GM23338 (cell line): ENCODE measurements at regions not wholly inside any gene's neighbourhood (a gene's known extent, or its start where the extent isn't known, plus 50 kb on each side); places are given as distances from the start of the nearest gene placed in this dataset.

Experiments used
- ATAC-seq: fragments of 200-7000 bp; cut with Tn5 transposase; 3 replicates; pipeline ENCODE4 v1.9.1; 2020
- DNase-seq: peaks from one replicate; pipeline ENCODE4 v3.0.0-alpha.2; 2015; ENCODE audit warnings: low spot score
- H2AFZ ChIP-seq: fragments of 200-600 bp; sonication (generic); 2 replicates; pipeline ENCODE4 v1.8.0; 2016; ENCODE audit warnings: antibody characterized with exemption, mild to moderate bottlenecking, moderate library complexity
- H3F3A ChIP-seq: fragments of 200-600 bp; sonication (generic); replicated peaks from 2 replicates; pipeline ENCODE4 v1.8.0; 2017; ENCODE audit warnings: antibody characterized with exemption, mixed run types, low read depth
- H3K27ac ChIP-seq: fragments of 200-600 bp; sonication (generic); 2 replicates; pipeline ENCODE4 v1.6.1; 2016; ENCODE audit warnings: low read depth
- H3K27me3 ChIP-seq: fragments of 200-600 bp; sonication (generic); 2 replicates; pipeline ENCODE4 v1.8.0; 2016; ENCODE audit warnings: mild to moderate bottlenecking, mixed run types, moderate library complexity; ENCODE audit not compliant: insufficient read depth
- H3K36me3 ChIP-seq: fragments of 200-600 bp; sonication (generic); 2 replicates; pipeline ENCODE4 v1.8.0; 2016; ENCODE audit warnings: mild to moderate bottlenecking; ENCODE audit not compliant: insufficient read depth
- H3K4me1 ChIP-seq: fragments of 200-600 bp; sonication (generic); 2 replicates; pipeline ENCODE4 v1.8.0; 2016; ENCODE audit warnings: mild to moderate bottlenecking, moderate library complexity; ENCODE audit not compliant: insufficient read depth
- H3K4me2 ChIP-seq: fragments of 200-600 bp; sonication (generic); 2 replicates; pipeline ENCODE4 v1.7.1; 2017; ENCODE audit warnings: mixed run types
- H3K4me3 ChIP-seq: fragments of 200-600 bp; sonication (generic); 2 replicates; pipeline ENCODE4 v1.6.1; 2016; ENCODE audit warnings: mixed run types
- H3K79me2 ChIP-seq: fragments of 200-600 bp; sonication (generic); replicated peaks from 2 replicates; pipeline ENCODE4 v1.8.0; 2017; ENCODE audit warnings: mild to moderate bottlenecking; ENCODE audit not compliant: insufficient read depth
- H3K9me2 ChIP-seq: fragments of 200-600 bp; sonication (generic); 2 replicates; pipeline ENCODE4 v1.8.0; 2017; ENCODE audit not compliant: insufficient read depth
- H4K20me1 ChIP-seq: fragments of 200-600 bp; sonication (generic); replicated peaks from 2 replicates; pipeline ENCODE4 v1.8.0; 2017; ENCODE audit warnings: mild to moderate bottlenecking; ENCODE audit not compliant: insufficient read depth
- H3K27ac Mint-ChIP-seq: 2 replicates; pipeline ENCODE4 v1.8.0; 2020; ENCODE audit warnings: inconsistent platforms, mild to moderate bottlenecking, moderate library complexity, mixed read lengths
- H3K27me3 Mint-ChIP-seq: 3 replicates; pipeline ENCODE4 v1.8.0; 2022; ENCODE audit warnings: low read depth, mild to moderate bottlenecking, moderate library complexity, mixed read lengths, inconsistent platforms; ENCODE audit not compliant: insufficient read depth, poor library complexity
- H3K36me3 Mint-ChIP-seq: 3 replicates; pipeline ENCODE4 v1.8.0; 2021; ENCODE audit warnings: low read depth, mild to moderate bottlenecking, inconsistent platforms, moderate library complexity, mixed read lengths
- H3K4me1 Mint-ChIP-seq: 3 replicates; pipeline ENCODE4 v1.8.0; 2020; ENCODE audit warnings: mild to moderate bottlenecking, inconsistent platforms, mixed read lengths
- H3K4me3 Mint-ChIP-seq: 3 replicates; pipeline ENCODE4 v1.8.0; 2021; ENCODE audit warnings: moderate library complexity, mild to moderate bottlenecking, inconsistent platforms, mixed read lengths
- H3K9me3 Mint-ChIP-seq: 3 replicates; pipeline ENCODE4 v1.8.0; 2020; ENCODE audit warnings: moderate library complexity, mild to moderate bottlenecking, inconsistent platforms, mixed read lengths
- CREB1 ChIP-seq: fragments of 250-450 bp; sonication (Bioruptor Pico); IDR thresholded peaks from 2 replicates; pipeline ENCODE4 v1.5.0; 2020; ENCODE audit warnings: low read depth, mild to moderate bottlenecking, moderate library complexity
- CTCF ChIP-seq, 2 experiments: fragments of 200-600 bp in 1 of 2; sonication (generic) in 1 of 2; conservative IDR thresholded peaks; 2 replicates each; pipeline versions ENCODE4 v1.5.1 to v1.6.1; 2016 to 2017; ENCODE audit warnings: antibody characterized with exemption in 2 of 2, low read depth in 2 of 2, mild to moderate bottlenecking in 2 of 2, moderate library complexity in 1 of 2
- ETS1 ChIP-seq: IDR thresholded peaks from 2 replicates; pipeline ENCODE4 v1.6.1; 2016; ENCODE audit warnings: antibody characterized with exemption
- EZH2phosphoT487 ChIP-seq: fragments of 200-600 bp; sonication (generic); IDR thresholded peaks from one replicate; pipeline ENCODE4 v1.8.1; 2018; ENCODE audit warnings: antibody characterized with exemption; ENCODE audit not compliant: unreplicated experiment
- JUNB ChIP-seq: IDR thresholded peaks from one replicate; pipeline ENCODE4 v1.6.1; 2016; ENCODE audit warnings: antibody characterized with exemption; ENCODE audit not compliant: unreplicated experiment
- NANOG ChIP-seq: IDR thresholded peaks from 2 replicates; pipeline ENCODE4 v1.6.1; 2016; ENCODE audit warnings: antibody characterized with exemption, borderline replicate concordance
- POLR2AphosphoS5 ChIP-seq: IDR thresholded peaks from 2 replicates; pipeline ENCODE4 v1.6.1; 2016; ENCODE audit warnings: antibody characterized with exemption, low read depth
- REST ChIP-seq: IDR thresholded peaks from one replicate; pipeline ENCODE4 v1.6.1; 2018; ENCODE audit warnings: antibody characterized with exemption; ENCODE audit not compliant: unreplicated experiment
- STAT1 ChIP-seq: IDR thresholded peaks from one replicate; pipeline ENCODE4 v1.6.1; 2016; ENCODE audit warnings: antibody characterized with exemption; ENCODE audit not compliant: unreplicated experiment
- ZNF331 ChIP-seq: fragments of 250-450 bp; sonication (Bioruptor Pico); IDR thresholded peaks from 2 replicates; pipeline ENCODE4 v1.5.0; 2020; ENCODE audit warnings: low read depth, mild to moderate bottlenecking, moderate library complexity

- H3K27ac ChIP-seq, result no peak overlapping the region
- no peak overlapping the region for H2AFZ ChIP-seq
- TF ChIP-seq NANOG (no peak), CREB1 (CRISPR knock-in tag) (no peak), REST (no peak), JUNB (no peak), ETS1 (no peak), CTCF (conservative IDR thresholded peaks at IDR 0.05; ENCODE audit: low read depth in 2 of 2) (no peak)
- no peak overlapping the region for H3K27ac Mint-ChIP-seq
- H3K4me1 Mint-ChIP-seq, result no peaks in the 10 kb centered on the region
- no peak overlapping the region for H3K4me3 ChIP-seq
- H3K79me2 ChIP-seq, result no peaks in the 10 kb centered on the region
- ATAC-seq (no peak), DNase-seq (no peak)
- H4K20me1 ChIP-seq, result no peaks in the 10 kb centered on the region
- no peaks in the 10 kb centered on the region for H3K27me3 Mint-ChIP-seq
- no peaks in the 10 kb centered on the region for H3K27me3 ChIP-seq
- no peak overlapping the region for H3K4me3 Mint-ChIP-seq
- H3K4me2 ChIP-seq, result no peak overlapping the region
- H3K9me3 Mint-ChIP-seq, result peaks cover 6% of the 10 kb centered on the region; the same call in 1 of the 3 replicates
- 0 out of 2 replicates have a peak, but pooled peaks cover 7% of the 10 kb centered on the region for H3K9me2 ChIP-seq
- H3F3A ChIP-seq, result no peaks in the 10 kb centered on the region
- H3K36me3 Mint-ChIP-seq, result no peaks in the 10 kb centered on the region
- no peaks in the 10 kb centered on the region for H3K4me1 ChIP-seq
- H3K36me3 ChIP-seq, result no peaks in the 10 kb centered on the region
Observed at GRCh38 chr4:127080141-127080540, 552.6 kb upstream of the INTU start.

- H3K4me3 Mint-ChIP-seq, result no peak overlapping the region
- no peak overlapping the region for H3K27ac ChIP-seq
- H3K27me3 Mint-ChIP-seq, result no peaks in the 10 kb centered on the region
- H3K9me3 Mint-ChIP-seq, result peaks cover 14% of the 10 kb centered on the region
- no peak overlapping the region for H3K27ac Mint-ChIP-seq
- peaks cover 6% of the 10 kb centered on the region; the same call in 2 of the 3 replicates for H3K36me3 Mint-ChIP-seq
- H3K79me2 ChIP-seq, result no peaks in the 10 kb centered on the region
- no peak for ATAC-seq
- H3F3A ChIP-seq, result no peaks in the 10 kb centered on the region
- no peaks in the 10 kb centered on the region for H3K36me3 ChIP-seq
- H3K4me1 ChIP-seq, result no peaks in the 10 kb centered on the region
- 0 out of 2 replicates have a peak overlapping the region, but pooled peaks have one; percentile 7 for H2AFZ ChIP-seq
- no peak overlapping the region for H3K4me2 ChIP-seq
- 0 out of 2 replicates have a peak, but pooled peaks cover 7% of the 10 kb centered on the region for H3K9me2 ChIP-seq
- H4K20me1 ChIP-seq, result no peaks in the 10 kb centered on the region
- no peak overlapping the region for H3K4me3 ChIP-seq
- no peak for DNase-seq
- H3K27me3 ChIP-seq, result no peaks in the 10 kb centered on the region
- no peaks in the 10 kb centered on the region for H3K4me1 Mint-ChIP-seq
- TF ChIP-seq EZH2phosphoT487, result no peak
- TF ChIP-seq ETS1, result no peak
- no peak for TF ChIP-seq CREB1 (CRISPR knock-in tag)
- no peak for TF ChIP-seq ZNF331 (CRISPR knock-in tag)
- TF ChIP-seq STAT1, result no peak
- TF ChIP-seq POLR2AphosphoS5, result no peak
Observed at GRCh38 chr4:127081041-127081440, 551.7 kb upstream of the INTU start.
